SIG-M5 (cell line): ENCODE measurements at regions not wholly inside any gene's neighbourhood (a gene's known extent, or its start where the extent isn't known, plus 50 kb on each side); places are given as distances from the start of the nearest gene placed in this dataset.
"Not testable (repeated sequence)": the region's sequence is repeated elsewhere in the genome, so short reads cannot be mapped to it uniquely, and the experiment has no call there.

Source experiments
- DNase-seq: peaks from one replicate; lab custom pipeline; 2025; lab: John Stamatoyannopoulos, UW

DNA sequence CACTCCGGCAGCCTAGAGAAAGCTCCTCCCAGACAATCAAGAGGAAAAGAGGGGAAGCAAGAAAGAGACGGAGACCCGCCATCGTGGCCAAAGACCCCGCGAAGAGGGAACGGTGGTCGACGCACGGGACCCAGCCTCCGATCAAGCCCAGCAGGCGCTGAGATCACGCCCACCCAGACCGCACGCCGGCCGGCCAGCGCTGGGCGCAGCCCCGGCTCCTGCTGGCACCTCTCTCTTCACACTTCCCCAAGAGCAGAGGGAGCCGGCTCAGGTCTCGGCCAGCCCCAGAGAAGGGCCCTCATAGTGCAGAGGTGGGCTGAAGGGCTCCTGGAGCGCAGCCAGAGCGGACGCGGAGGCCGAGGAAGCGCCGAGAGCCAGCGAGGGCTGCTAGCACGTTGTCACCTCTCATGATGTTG, 918.4 kb upstream of the ADAMTS5 start:
- no peak for DNase-seq

DNA sequence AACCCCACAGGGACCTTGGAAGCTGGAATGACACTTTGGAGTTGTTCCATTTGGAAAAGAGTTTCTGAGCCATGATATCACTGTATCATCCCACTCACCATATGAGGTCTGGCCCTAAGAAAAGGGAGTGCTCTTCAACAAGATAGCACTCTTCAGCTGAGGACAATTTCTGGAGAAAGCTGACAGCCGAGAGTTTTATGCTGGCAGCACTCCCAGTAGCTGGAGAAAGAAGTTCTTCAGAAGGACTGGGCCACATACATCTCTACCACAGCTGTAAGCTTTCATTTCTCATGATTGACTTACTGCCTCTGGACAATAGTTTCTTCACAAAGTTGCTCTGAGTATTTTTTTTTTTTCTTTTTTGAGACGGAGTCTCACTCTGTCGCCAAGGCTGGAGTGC, 914.4 kb upstream of the ADAMTS5 start:
- not testable (repeated sequence) for DNase-seq

GRCh38 chr21:27872411-27872810, 905.5 kb upstream of the ADAMTS5 start:
- not testable (repeated sequence) for DNase-seq

- not testable (repeated sequence) for DNase-seq
These were observed 903.9 kb upstream of the ADAMTS5 start for GRCh38 chr21:27870755-27871154.

GRCh38 chr21:27860314-27860955, 893.5 kb upstream of the ADAMTS5 start:
- not testable (repeated sequence) for DNase-seq

GRCh38 chr21:27858053-27858825, 891.4 kb upstream of the ADAMTS5 start:
- DNase-seq = not testable (repeated sequence)

DNA sequence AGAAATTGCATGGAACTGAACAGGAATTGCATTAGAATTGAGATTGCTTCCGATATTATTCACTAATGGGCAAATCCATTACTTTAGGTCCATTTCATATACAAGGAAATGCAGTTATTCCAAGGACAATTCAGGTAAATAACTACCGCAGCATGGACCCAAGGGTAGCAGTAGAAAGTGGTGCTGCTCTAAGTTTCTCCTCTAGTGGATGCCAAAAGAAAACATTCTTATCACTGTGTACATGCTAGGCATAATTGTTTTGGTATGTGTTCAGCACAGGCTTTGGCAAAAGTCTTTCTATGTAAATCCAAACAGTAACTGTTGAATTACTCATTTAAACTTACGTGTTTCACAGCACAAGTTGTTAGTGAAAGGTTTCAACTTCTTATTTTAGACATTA, 890.1 kb upstream of the ADAMTS5 start:
- DNase-seq = not testable (repeated sequence)

DNA sequence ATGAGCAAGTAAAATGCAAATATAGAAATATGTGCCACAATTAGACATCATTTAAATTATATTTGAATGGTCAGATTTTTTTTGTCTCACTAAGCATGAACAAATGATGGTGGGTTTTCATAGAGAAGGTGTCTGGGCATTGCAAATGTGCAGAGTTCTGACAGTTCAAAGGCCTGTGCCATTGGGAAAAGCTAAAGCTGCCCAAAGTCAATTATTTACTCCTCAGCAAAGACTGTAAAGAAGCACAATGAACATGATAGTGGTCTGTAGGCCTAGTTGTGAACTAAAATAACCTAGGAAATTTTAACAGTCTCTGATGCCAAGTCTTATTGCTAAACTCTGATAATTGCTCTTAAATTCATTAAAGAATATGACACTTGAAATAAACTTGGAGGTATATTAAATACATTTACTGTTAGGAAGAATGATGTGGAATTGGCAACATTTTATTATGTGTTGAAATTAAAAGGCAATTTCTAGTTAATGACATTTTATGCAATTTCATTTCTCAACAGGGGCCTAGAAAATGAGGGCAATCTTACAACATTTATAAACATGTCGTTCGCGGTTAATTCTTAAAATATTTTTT, 874.3 kb upstream of the ADAMTS5 start:
- no peak for DNase-seq

GRCh38 chr21:27840262-27840661, 873.4 kb upstream of the ADAMTS5 start:
- DNase-seq = no peak

- no peak for DNase-seq
These were observed 872.7 kb upstream of the ADAMTS5 start for GRCh38 chr21:27839512-27840115.

- no peak for DNase-seq
These were observed 871.7 kb upstream of the ADAMTS5 start for GRCh38 chr21:27838573-27838972.

DNA sequence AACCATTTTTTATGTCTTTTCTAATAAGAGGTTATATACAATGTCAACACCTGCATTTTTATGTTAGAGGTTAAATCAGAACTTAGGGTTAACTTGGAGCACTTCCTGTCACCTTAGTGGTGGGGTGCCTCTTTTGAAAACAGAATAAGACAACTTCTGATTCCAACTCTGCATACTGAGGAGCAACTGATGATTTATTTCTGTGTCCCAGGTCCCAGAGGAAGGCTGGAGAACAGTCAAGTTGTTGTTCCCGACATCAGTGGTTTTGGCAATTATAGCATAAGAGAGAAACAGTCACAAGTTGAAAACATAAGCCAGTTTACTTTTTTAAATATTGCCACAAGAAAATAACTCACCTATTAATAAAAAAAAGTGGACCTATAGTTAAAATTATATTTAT, 871.0 kb upstream of the ADAMTS5 start:
- no peak for DNase-seq

GRCh38 chr21:27833298-27833697, 866.4 kb upstream of the ADAMTS5 start:
- DNase-seq = no peak

- no peak for DNase-seq
These were observed 865.1 kb upstream of the ADAMTS5 start for GRCh38 chr21:27831816-27832569.

DNA sequence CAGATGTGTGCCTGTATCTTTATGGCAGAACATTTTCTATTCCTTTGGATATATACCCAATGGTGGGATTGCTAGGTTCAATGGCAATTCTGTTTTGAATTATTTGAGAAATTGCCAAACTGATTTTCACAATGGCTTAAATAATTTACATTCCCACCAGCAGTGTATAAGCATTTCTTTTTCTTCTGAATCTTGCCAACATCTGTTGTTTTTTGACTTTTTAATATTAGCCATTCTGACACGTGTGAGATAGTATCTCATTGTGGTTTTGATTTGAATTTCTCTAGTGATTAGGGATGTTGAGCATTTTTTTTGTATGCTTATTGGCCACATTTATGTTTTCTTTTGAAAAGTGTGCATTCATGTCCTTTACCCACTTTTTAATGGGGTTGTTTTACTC, 864.3 kb upstream of the ADAMTS5 start:
- no peak for DNase-seq

DNA sequence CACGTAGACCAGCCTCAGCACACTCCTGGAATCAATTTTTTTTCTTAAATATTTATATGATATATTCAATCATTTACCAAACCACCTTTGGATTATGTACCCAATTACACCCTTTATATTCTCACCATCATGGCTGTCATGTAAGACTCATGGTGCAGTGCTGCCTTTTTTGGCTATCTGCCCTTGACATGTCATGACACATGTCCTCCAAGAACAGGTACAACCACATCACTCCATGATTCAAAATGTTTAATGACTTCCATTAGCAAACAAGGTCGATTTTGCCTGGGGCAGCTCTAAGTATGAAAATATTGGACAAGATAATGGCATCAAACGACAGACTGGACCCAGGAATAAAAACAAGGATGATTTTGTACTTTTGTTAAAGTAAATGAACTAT, 861.1 kb upstream of the ADAMTS5 start:
- DNase-seq = no peak

- DNase-seq = no peak
These were observed 858.1 kb upstream of the ADAMTS5 start for GRCh38 chr21:27825035-27825434.

DNA sequence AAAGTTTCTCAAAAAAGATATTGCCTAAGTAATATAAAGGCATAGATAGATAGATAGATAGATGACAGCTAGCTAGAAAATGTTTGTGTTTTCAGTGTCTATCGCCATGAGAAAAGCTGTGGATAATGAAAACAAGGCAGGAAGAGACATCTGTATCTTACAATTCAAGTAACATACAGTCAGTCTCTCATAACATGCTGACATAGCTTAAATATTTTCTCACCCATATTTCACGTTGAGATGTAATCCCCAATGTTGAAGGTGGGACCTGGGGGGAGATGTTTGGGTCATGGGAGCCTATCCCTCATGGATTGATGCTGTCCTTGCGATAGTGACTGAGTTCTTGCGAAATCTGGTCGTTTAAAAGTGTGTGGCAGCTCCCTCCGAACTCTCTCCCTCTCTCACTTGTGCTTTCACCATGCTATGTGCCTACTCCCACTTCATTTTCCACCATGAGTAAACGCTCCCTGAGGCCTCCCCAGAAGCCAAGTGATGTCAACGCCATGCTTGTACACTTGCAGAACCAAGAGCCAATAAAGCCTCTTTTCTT, 856.8 kb upstream of the ADAMTS5 start:
- no peak for DNase-seq

- DNase-seq = no peak
These were observed 853.5 kb upstream of the ADAMTS5 start for GRCh38 chr21:27820342-27820741.

DNA sequence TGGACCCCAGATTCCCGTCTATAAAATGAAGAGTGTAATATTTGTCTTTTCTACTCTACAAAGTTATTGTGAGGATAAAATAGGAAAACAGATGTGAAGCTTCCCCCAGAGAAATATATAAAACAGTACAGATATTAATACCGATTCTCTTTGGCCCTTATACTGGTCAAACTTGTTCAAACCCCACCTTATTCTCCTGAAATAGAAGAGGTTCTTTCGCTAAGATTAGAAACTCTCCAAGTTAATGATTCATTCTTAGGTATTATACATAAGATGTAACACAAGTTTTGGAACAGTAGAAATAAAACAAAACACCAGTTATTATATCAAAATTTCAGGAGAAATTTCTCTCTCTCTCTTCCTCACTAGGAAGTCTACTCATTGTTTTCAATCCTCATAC, 852.4 kb upstream of the ADAMTS5 start:
- DNase-seq = no peak

DNA sequence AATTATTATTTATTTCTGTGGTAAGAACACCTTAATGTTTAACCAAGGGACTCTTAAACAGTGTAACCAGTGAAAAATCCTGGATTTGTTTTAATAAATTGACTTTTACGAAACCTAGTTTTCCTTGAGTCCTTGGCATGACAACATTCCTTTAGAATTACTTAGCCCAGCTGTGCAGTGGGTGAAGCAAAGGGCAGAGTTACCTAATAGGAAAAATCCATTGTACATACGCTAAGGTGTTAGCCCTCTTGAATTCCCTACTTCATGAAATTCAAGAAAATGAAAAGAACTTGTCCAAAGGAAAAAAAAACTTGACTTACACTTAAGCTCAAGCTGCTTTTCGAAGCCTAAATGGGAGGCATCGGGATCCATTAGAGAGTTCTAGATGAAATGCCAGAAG, 852.0 kb upstream of the ADAMTS5 start:
- DNase-seq = no peak
